ENCODE measurements at regions not wholly inside any gene's neighbourhood (a gene's known extent, or its start where the extent isn't known, plus 50 kb on each side); places are given as distances from the start of the nearest gene placed in this dataset.

DNA sequence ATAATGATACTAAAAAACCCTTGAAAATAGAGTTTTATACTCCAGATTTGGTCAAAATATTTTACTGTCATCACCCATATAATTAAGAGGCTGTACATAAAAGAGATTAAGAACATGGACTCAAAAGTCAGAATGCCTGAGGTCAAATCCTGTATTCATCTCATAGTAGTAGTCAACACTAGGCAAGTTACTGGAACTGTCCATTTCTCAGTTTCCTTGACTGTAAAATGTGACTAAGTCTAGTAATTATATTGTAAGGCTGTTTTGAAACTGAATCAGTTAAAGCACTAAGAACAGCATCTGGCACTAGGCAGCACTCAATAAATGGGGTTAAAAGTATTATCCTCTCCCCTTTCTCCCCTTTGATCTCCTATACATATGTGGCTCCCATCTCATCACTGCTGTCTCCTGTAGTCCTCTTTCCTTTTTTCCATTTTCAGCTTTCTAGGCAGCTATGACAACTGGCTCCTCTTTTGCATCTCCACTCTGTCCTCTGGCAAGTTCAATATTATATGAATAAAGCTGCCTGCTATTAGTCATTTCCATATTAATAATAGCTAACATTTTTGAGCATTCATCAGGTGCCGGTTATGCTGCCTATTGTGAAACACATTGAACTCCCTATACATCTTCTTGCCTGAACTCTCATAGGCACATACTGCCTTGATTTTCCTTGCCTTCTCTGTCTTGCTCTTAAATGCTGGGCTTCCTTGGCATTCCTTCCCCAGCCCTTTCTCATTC, 185.8 kb upstream of the NREP start:
- TF ChIP-seq, protein P1, sequence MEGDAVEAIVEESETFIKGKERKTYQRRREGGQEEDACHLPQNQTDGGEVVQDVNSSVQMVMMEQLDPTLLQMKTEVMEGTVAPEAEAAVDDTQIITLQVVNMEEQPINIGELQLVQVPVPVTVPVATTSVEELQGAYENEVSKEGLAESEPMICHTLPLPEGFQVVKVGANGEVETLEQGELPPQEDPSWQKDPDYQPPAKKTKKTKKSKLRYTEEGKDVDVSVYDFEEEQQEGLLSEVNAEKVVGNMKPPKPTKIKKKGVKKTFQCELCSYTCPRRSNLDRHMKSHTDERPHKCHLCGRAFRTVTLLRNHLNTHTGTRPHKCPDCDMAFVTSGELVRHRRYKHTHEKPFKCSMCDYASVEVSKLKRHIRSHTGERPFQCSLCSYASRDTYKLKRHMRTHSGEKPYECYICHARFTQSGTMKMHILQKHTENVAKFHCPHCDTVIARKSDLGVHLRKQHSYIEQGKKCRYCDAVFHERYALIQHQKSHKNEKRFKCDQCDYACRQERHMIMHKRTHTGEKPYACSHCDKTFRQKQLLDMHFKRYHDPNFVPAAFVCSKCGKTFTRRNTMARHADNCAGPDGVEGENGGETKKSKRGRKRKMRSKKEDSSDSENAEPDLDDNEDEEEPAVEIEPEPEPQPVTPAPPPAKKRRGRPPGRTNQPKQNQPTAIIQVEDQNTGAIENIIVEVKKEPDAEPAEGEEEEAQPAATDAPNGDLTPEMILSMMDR (IDR thresholded peaks at IDR 0.05), result no peak
- TF ChIP-seq POLR2A (IDR thresholded peaks at IDR 0.05) (no peak), POLR2AphosphoS5 (IDR thresholded peaks at IDR 0.05) (no peak)
